Breast epithelium (tissue), 4 donors: ENCODE measurements at regions not wholly inside any gene's neighbourhood (a gene's known extent, or its start where the extent isn't known, plus 50 kb on each side); places are given as distances from the start of the nearest gene placed in this dataset.

Experiments used
- DNase-seq, 2 donors: peaks; one replicate each; pipeline ENCODE4 v3.0.0-alpha.2; 2019; ENCODE audit warnings: low spot score in 2 of 2
- H3K27ac ChIP-seq, 2 donors: fragments of 200-600 bp; sonication (generic) in 1 of 2; one replicate each; pipeline ENCODE4 v1.5.1; 2016 to 2019; ENCODE audit warnings: mild to moderate bottlenecking in 1 of 2
- H3K27me3 ChIP-seq, 2 donors: fragments of 200-600 bp; sonication (generic) in 1 of 2; one replicate each; pipeline versions ENCODE4 v1.5.1 to v1.6.0; 2017 to 2019; ENCODE audit warnings: control low read depth in 1 of 2, mild to moderate bottlenecking in 1 of 2
- H3K36me3 ChIP-seq: fragments of 200-600 bp; one replicate; pipeline ENCODE4 v1.5.1; 2019
- H3K4me1 ChIP-seq, 2 donors: fragments of 200-600 bp; sonication (generic); one replicate each; pipeline ENCODE4 v1.5.1; 2016 to 2019; ENCODE audit warnings: control low read depth in 1 of 2
- H3K4me3 ChIP-seq, 3 donors: fragments of 200-600 bp; sonication (generic); 1 replicate in 2 of 3; 2 replicates in 1 of 3; pipeline ENCODE4 v1.5.1; 2016 to 2019; ENCODE audit warnings: mild to moderate bottlenecking in 3 of 3, moderate library complexity in 2 of 3
- H3K9me3 ChIP-seq, 2 donors: fragments of 200-600 bp; sonication (generic) in 1 of 2; one replicate each; pipeline ENCODE4 v1.5.1; 2016 to 2019; ENCODE audit warnings: control low read depth in 1 of 2
- CTCF ChIP-seq, 3 donors: fragments of 450-650 bp; IDR thresholded peaks; one replicate each; pipeline ENCODE4 v1.5.1; 2016 to 2017; ENCODE audit warnings: antibody characterized with exemption in 3 of 3, mild to moderate bottlenecking in 3 of 3, moderate library complexity in 3 of 3
- POLR2A ChIP-seq: fragments of 450-650 bp; IDR thresholded peaks from one replicate; pipeline ENCODE4 v1.6.1; 2016; ENCODE audit warnings: antibody characterized with exemption, mild to moderate bottlenecking, moderate library complexity
- POLR2AphosphoS5 ChIP-seq, 3 donors: sonication (generic); formaldehyde crosslinking; IDR thresholded peaks; one replicate each; pipeline ENCODE4 v1.6.1; 2017; ENCODE audit warnings: antibody characterized with exemption in 3 of 3
- intact Hi-C: fragments of 100-400 bp; cut with DNase I; formaldehyde crosslinking; loops from one replicate; pipeline ENCODE4 v1.15.1; 2023; ENCODE audit warnings: low total_unique reads

- intact Hi-C loops = no loop called here
- Histone ChIP-seq H3K27me3 (no peaks in the 10 kb centered on the region), H3K4me1 (no peaks in the 10 kb centered on the region), H3K27ac (peak overlapping the region in 1 of 2 donors; percentile 83), H3K36me3 (no peaks in the 10 kb centered on the region), H3K4me3 (no peak overlapping the region), H3K9me3 (no peaks in the 10 kb centered on the region)
- TF ChIP-seq POLR2AphosphoS5 (IDR thresholded peaks at IDR 0.05) (no peak), CTCF (IDR thresholded peaks at IDR 0.05) (no peak), POLR2A (no peak)
- DNase-seq = no peak
Measured at GRCh38 chr1:25023826-25024225, 93.8 kb upstream of the RUNX3 start.

DNA sequence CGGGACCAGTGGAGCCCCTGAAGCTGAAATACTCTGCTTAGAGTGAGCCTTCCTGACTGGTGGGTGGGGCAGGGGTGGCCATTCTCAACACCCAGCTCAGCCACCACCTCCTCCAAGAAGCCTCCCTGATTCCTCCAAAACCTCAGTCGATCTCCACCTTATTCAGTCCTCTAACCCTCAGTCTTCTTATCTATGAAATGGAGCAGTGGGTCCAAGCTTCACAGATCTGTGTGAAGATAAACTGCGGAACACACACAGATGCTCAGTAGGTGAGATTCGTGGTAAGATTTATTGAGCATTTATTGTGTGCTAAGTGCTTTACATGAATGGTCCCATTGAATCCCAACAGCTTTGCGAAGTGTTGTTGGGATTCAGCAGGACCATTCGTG is 93.1 kb upstream of the RUNX3 start:
- no peaks in the 10 kb centered on the region for H3K36me3 ChIP-seq
- no peaks in the 10 kb centered on the region for H3K27me3 ChIP-seq
- intact Hi-C loops = no loop called here
- H3K4me3 ChIP-seq = no peak overlapping the region
- H3K27ac ChIP-seq = peak overlapping the region; percentile 81 to 83
- no peak for DNase-seq
- H3K4me1 ChIP-seq = no peaks in the 10 kb centered on the region
- no peak for TF ChIP-seq POLR2A
- no peak for TF ChIP-seq POLR2AphosphoS5 (IDR thresholded peaks at IDR 0.05)
- TF ChIP-seq CTCF (IDR thresholded peaks at IDR 0.05) = no peak
- no peaks in the 10 kb centered on the region for H3K9me3 ChIP-seq

DNA sequence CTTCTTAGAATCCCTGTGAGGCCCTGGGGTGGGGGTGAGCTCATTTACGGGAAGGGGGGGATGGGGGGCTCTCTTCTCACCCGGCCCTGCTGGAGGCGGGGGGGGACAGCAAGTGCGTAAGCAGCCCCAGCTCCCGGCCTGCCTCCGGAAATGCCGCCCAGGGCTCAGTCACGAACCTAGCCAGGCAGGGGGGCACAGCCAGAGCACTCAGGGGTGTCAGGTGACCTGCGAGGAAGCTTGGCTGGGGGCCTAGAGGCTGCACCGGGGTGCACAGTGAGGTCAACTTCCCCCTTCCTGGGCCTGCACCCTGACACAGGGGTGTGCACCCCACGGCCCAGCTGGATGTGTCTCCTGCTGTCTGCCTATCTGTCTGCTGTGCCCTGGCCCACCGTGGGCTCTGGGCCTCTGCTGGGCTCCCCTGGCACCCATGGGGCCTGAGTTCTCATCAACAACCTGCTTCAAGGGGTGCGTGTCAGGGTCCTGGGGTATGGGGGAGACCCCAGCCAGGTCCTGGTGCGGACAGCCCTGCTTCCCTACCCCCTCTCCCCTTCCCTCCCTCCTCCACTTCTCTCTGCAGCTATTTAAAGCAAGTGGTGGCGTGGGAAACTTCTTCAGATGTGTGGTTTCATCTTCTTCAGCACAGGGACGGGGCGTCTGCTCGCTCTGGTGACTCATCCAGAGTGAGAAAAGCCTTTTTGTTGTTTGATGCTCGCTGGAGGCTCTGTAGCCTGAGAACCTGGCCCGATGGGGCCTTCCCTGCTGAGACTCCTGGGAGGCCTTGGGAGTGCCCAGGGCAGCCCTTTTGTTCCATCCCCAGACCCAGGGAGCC is 92.5 kb upstream of the RUNX3 start:
- peak in 1 of 2 donors; percentile 69 for DNase-seq
- Histone ChIP-seq H3K4me1 (no peaks in the 10 kb centered on the region), H3K4me3 (no peak overlapping the region), H3K36me3 (no peaks in the 10 kb centered on the region), H3K9me3 (no peaks in the 10 kb centered on the region), H3K27ac (peak overlapping the region; percentile 81 to 83), H3K27me3 (no peaks in the 10 kb centered on the region)
- no peak for TF ChIP-seq POLR2A
- TF ChIP-seq POLR2AphosphoS5 (IDR thresholded peaks at IDR 0.05) = no peak
- no peak for TF ChIP-seq CTCF (IDR thresholded peaks at IDR 0.05)
- intact Hi-C loops = no loop called here

- TF ChIP-seq POLR2AphosphoS5 (IDR thresholded peaks at IDR 0.05) (no peak), CTCF (IDR thresholded peaks at IDR 0.05) (no peak), POLR2A (no peak)
- no peaks in the 10 kb centered on the region for H3K4me1 ChIP-seq
- H3K27me3 ChIP-seq = no peaks in the 10 kb centered on the region
- H3K9me3 ChIP-seq = no peaks in the 10 kb centered on the region
- H3K4me3 ChIP-seq = no peak overlapping the region
- DNase-seq = no peak
- intact Hi-C loops = no loop called here
- peak overlapping the region; percentile 81 to 83 for H3K27ac ChIP-seq
- H3K36me3 ChIP-seq = no peaks in the 10 kb centered on the region
Measured at GRCh38 chr1:25021591-25022215, 91.6 kb upstream of the RUNX3 start.

DNA sequence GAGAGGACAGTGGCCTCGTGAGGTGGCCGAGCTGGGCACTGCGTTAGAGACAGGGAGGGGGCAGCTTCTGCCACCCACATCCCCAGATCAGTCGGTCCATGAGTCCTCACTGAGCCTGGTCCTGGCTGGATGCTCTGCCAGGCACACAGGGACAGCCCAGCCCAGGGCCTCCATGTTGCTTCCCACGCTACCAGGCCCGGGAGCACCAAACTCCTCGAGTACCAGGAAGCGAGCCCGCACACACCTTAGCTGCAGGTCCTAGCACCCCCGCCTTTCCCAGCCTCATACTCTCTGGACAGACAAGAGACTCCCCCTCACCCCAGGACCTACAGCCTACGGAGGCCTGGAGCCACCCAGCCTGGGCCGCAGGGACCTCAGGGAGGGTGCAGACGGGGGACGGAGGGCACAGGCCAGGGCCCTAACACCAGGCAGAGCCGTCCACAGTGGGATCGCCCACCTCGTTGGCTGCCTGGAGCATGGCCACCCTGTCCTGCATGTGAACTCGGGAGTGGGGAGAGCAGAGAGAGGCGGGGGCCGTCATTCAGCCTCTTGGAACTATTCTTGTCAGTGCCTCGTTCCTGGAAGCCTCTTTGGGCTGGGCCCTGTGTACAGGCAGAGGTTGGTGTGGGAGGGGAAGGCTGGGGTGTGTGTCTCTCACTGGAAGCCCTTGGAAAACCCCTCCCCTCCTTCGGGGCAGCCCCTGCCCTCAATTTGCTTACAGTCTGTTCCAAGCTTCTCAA is 90.9 kb upstream of the RUNX3 start:
- intact Hi-C loops = no loop called here
- H3K4me3 ChIP-seq = no peak overlapping the region
- H3K36me3 ChIP-seq = no peaks in the 10 kb centered on the region
- no peaks in the 10 kb centered on the region for H3K27me3 ChIP-seq
- no peak for DNase-seq
- no peak for TF ChIP-seq CTCF (IDR thresholded peaks at IDR 0.05)
- TF ChIP-seq POLR2AphosphoS5 (IDR thresholded peaks at IDR 0.05) = no peak
- TF ChIP-seq POLR2A = no peak
- H3K9me3 ChIP-seq = no peaks in the 10 kb centered on the region
- no peaks in the 10 kb centered on the region for H3K4me1 ChIP-seq
- no peak overlapping the region for H3K27ac ChIP-seq
